HAP-1 (cell line): ENCODE measurements at regions not wholly inside any gene's neighbourhood (a gene's known extent, or its start where the extent isn't known, plus 50 kb on each side); places are given as distances from the start of the nearest gene placed in this dataset.

ENCODE experiments used
- DNase-seq, 2 experiments: peaks; one replicate each; pipeline ENCODE4 v3.0.0-alpha.2; 2016 to 2020; ENCODE audit warnings: low spot score in 2 of 2
- H3K27me3 ChIP-seq: fragments of 250-450 bp; sonication (Bioruptor Pico); 2 replicates; pipeline ENCODE4 v1.5.1; 2020; ENCODE audit warnings: low read depth, mild to moderate bottlenecking, moderate library complexity
- H3K36me3 ChIP-seq: fragments of 250-450 bp; sonication (Bioruptor Pico); replicated peaks from 2 replicates; pipeline ENCODE4 v1.5.1; 2020; ENCODE audit warnings: mild to moderate bottlenecking
- H3K4me1 ChIP-seq: fragments of 250-450 bp; sonication (Bioruptor Pico); 2 replicates; pipeline ENCODE4 v1.5.1; 2020; ENCODE audit warnings: mild to moderate bottlenecking
- H3K4me3 ChIP-seq: fragments of 250-450 bp; sonication (Bioruptor Pico); 2 replicates; pipeline ENCODE4 v1.5.1; 2020; ENCODE audit warnings: mild to moderate bottlenecking, moderate library complexity
- H3K9me3 ChIP-seq: fragments of 250-450 bp; sonication (Bioruptor Pico); 2 replicates; pipeline ENCODE4 v1.5.1; 2020; ENCODE audit warnings: mild to moderate bottlenecking, moderate library complexity
- in situ Hi-C: fragments of 300-500 bp; cut with MboI; formaldehyde crosslinking; loops from 3 replicates; pipeline ENCODE4 v1.14.3; 2020; ENCODE audit warnings: low sequenced_read_pairs, inconsistent platforms, mixed read lengths

DNA sequence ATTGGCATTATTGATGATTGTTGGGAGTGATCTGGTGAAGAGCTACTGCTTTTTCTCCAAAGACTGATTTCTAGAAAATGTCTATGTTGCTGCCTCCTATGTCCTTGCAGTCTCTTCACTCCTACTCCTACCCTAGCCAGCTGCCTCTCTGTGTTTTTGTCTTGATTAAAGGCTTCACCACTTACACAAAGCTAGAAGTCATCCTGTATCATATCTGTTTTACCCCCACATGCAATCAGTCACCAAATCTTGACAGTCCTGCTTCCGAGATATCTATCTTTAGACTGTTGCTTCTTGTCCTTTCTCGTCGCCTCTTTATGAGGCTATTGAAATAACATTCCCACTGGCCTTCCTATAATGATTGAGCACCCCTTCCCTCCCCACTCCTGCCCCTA, 84.5 kb upstream of the ITGA4 start:
- no peaks in the 10 kb centered on the region for H3K9me3 ChIP-seq
- no peaks in the 10 kb centered on the region for H3K27me3 ChIP-seq
- no peak for DNase-seq
- no peak overlapping the region for H3K4me3 ChIP-seq
- peaks cover 2% of the 10 kb centered on the region; the same call in 1 of the 2 replicates for H3K4me1 ChIP-seq
- no peaks in the 10 kb centered on the region for H3K36me3 ChIP-seq
- in situ Hi-C loops, result no loop called here

- H3K27me3 ChIP-seq, result no peaks in the 10 kb centered on the region
- H3K4me1 ChIP-seq, result peaks cover 2% of the 10 kb centered on the region; the same call in 1 of the 2 replicates
- in situ Hi-C loops, result no loop called here
- DNase-seq, result no peak
- H3K36me3 ChIP-seq, result no peaks in the 10 kb centered on the region
- no peak overlapping the region for H3K4me3 ChIP-seq
- no peaks in the 10 kb centered on the region for H3K9me3 ChIP-seq
These were observed 82.2 kb upstream of the ITGA4 start for GRCh38 chr2:181374781-181375675.

DNA sequence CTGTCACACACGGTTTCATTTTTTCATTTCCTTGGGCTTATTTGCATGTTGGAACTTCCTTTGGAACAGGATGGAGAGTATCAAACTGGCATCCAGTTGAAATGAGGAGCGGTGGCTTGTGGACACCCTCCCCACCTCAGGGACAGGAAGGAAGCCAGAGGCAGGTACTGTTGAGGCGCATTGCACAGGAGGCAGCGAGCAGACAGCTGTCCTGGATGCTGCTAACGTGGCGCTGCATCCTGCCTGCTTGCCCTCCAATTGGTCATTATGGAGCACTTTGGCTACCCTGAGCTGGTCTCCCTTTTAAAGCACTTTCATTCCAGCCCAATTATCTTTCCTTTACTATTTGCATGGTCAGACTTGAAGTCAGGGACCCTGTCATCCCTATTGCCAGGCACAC, 80.7 kb upstream of the ITGA4 start:
- Histone ChIP-seq H3K36me3 (no peaks in the 10 kb centered on the region), H3K4me1 (peaks cover 2% of the 10 kb centered on the region; the same call in 1 of the 2 replicates), H3K4me3 (no peak overlapping the region), H3K27me3 (no peaks in the 10 kb centered on the region), H3K9me3 (no peaks in the 10 kb centered on the region)
- no peak for DNase-seq
- in situ Hi-C loops, result no loop called here

- Histone ChIP-seq H3K27me3 (no peaks in the 10 kb centered on the region), H3K4me3 (no peak overlapping the region), H3K9me3 (no peaks in the 10 kb centered on the region), H3K36me3 (no peaks in the 10 kb centered on the region), H3K4me1 (no peaks in the 10 kb centered on the region)
- no peak for DNase-seq
- in situ Hi-C loops, result no loop called here
These were observed 80.2 kb upstream of the ITGA4 start for GRCh38 chr2:181376999-181377398.

DNA sequence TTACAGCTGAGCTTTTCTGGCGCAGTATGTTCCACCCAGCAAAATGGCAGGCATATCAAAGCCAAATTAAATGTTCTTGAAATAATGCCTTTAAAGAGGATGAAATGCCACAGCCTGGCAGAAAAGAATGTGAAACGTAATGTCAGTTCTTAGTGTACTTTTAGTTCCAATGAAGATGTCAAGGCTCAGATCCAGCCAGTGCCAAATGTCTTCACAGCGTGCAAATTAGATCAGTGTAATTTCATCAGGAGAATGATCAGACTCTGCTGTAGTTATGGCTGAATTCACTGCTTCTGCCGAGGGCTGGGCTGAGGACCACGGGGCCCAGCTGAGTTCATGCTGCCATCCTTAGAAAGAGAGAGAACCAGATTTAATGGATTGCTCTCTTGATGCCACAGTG, 78.7 kb upstream of the ITGA4 start:
- Histone ChIP-seq H3K4me3 (no peak overlapping the region), H3K9me3 (no peaks in the 10 kb centered on the region), H3K27me3 (no peaks in the 10 kb centered on the region), H3K4me1 (no peaks in the 10 kb centered on the region), H3K36me3 (no peaks in the 10 kb centered on the region)
- in situ Hi-C loops, result no loop called here
- DNase-seq, result no peak

DNA sequence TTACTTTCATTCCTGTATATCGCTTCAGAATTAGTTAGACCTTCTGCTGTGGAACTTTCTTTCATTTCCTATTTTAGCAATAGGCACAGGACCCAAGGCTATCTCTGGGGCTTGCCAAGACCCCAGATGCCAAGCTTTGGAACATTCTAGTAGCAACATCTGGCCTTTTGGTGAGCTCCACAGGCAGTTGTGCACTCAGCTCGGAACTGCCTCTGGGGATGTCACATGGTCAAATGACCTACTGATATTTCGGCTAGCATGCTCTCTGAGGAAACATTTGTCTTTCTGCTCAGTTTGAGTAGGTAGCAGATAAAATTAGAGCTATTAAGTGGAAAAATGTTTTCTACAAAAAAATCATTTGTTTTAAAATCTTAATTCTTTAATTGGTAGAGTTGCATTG, 76.6 kb upstream of the ITGA4 start:
- DNase-seq, result no peak
- Histone ChIP-seq H3K4me3 (no peak overlapping the region), H3K9me3 (no peaks in the 10 kb centered on the region), H3K36me3 (no peaks in the 10 kb centered on the region), H3K4me1 (no peaks in the 10 kb centered on the region), H3K27me3 (no peaks in the 10 kb centered on the region)
- in situ Hi-C loops, result no loop called here

DNA sequence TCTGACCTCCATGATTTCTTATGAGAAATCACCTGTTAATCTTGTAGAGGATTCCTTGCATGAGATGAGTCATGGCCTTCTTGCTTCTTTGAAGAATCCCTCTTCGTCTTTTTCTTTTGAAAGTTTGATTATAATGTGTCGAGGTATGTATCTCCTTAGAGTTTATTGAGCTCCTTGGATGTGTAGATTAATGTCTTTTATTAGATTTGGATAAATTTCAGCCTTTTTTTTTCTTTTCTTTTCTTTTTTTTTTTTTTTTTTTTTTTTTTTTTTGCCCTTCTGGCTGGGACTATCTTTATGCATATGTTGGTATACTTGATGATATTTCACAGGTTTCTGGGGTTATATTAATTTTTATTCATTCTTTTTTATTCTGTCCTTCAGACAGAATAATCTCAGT, 72.3 kb upstream of the ITGA4 start:
- no peak for DNase-seq
- Histone ChIP-seq H3K9me3 (no peaks in the 10 kb centered on the region), H3K4me1 (no peaks in the 10 kb centered on the region), H3K36me3 (no peaks in the 10 kb centered on the region), H3K27me3 (no peaks in the 10 kb centered on the region), H3K4me3 (no peak overlapping the region)
- in situ Hi-C loops, result no loop called here

DNA sequence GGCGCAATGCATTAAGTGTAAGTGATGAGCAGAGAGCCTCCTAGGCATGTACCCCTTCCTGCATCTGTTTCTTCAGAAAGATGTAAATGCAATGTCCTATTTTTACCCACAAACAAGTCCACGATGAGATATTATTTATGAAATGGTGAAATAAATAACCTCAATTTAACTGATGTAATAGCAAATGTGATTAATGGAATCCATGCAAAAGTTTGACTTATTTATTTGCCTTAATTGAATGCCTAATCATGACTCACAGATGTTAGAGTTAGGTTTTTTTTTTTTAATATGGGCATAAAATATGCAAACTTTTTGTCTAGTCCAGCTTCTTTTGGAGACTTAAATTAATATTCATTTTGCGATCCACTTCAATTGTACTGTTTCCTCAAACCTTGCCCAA, 67.7 kb upstream of the ITGA4 start:
- in situ Hi-C loops, result no loop called here
- Histone ChIP-seq H3K27me3 (no peaks in the 10 kb centered on the region), H3K36me3 (no peaks in the 10 kb centered on the region), H3K4me3 (no peak overlapping the region), H3K9me3 (no peaks in the 10 kb centered on the region), H3K4me1 (no peaks in the 10 kb centered on the region)
- no peak for DNase-seq

DNA sequence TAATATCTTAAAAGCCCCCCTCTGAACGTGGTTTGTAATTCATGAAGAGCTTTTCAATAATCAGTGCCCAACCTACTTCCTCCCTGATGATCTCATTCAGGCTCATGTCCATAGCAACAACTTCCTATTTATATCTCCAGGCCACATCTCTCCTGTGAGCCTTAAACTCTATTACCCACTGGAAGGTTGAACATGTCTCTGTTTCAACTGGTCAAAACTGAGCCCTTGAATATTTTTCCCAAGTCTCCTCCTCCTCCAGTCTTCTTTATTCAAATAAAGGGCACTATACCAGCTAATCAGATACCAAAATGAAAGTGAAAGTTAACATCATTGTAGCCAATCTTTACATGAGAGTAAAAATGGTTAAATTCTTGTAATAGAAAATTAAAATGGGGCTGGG, 63.7 kb upstream of the ITGA4 start:
- Histone ChIP-seq H3K4me3 (no peak overlapping the region), H3K36me3 (no peaks in the 10 kb centered on the region), H3K4me1 (no peaks in the 10 kb centered on the region), H3K27me3 (no peaks in the 10 kb centered on the region), H3K9me3 (no peaks in the 10 kb centered on the region)
- in situ Hi-C loops, result no loop called here
- no peak for DNase-seq

DNA sequence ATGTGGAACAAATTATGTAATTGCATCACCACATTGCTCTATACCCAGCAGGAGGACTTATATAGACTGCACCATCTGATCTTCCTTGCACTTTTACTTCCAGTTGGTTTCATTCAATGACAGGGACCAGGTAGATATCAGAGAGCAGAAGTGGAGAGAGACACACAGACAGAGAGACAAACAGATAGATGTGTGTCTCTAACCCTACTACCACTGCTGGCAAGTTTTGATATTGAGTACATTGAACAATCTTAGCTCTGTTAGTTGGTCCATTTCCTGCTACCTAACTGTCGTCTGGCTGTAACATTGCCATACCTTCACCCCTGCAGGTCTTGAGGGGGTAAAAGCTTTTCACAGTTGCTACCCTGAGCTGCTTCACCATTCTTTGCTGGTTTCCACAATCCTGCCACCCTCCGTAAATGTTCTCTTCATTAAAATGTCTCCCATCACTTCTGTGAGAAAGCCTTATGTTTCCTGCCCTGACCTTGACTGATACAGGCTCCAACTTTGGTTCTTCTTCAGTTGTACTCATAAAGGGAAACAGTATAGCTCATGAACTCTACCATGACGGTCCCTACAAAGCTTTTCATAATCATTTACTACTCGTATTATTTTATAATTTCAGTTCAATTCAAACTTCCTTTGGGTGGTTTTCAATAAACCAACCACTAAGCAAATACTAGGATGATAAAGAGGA, 62.3 kb upstream of the ITGA4 start:
- DNase-seq, result no peak
- Histone ChIP-seq H3K36me3 (no peaks in the 10 kb centered on the region), H3K9me3 (no peaks in the 10 kb centered on the region), H3K4me1 (no peaks in the 10 kb centered on the region), H3K4me3 (no peak overlapping the region), H3K27me3 (no peaks in the 10 kb centered on the region)
- in situ Hi-C loops, result no loop called here

GRCh38 chr2:181395851-181396250, 61.3 kb upstream of the ITGA4 start:
- Histone ChIP-seq H3K4me3 (no peak overlapping the region), H3K27me3 (no peaks in the 10 kb centered on the region), H3K9me3 (no peaks in the 10 kb centered on the region), H3K36me3 (no peaks in the 10 kb centered on the region), H3K4me1 (no peaks in the 10 kb centered on the region)
- in situ Hi-C loops, result no loop called here
- no peak for DNase-seq

GRCh38 chr2:181396256-181397123, 60.7 kb upstream of the ITGA4 start:
- H3K36me3 ChIP-seq, result no peaks in the 10 kb centered on the region
- in situ Hi-C loops, result no loop called here
- no peaks in the 10 kb centered on the region for H3K4me1 ChIP-seq
- H3K4me3 ChIP-seq, result no peak overlapping the region
- no peaks in the 10 kb centered on the region for H3K27me3 ChIP-seq
- no peaks in the 10 kb centered on the region for H3K9me3 ChIP-seq
- no peak for DNase-seq

GRCh38 chr2:181397331-181397730, 59.9 kb upstream of the ITGA4 start:
- H3K4me1 ChIP-seq, result no peaks in the 10 kb centered on the region
- no peak for DNase-seq
- H3K27me3 ChIP-seq, result no peaks in the 10 kb centered on the region
- no peak overlapping the region for H3K4me3 ChIP-seq
- H3K36me3 ChIP-seq, result no peaks in the 10 kb centered on the region
- in situ Hi-C loops, result no loop called here
- H3K9me3 ChIP-seq, result no peaks in the 10 kb centered on the region

DNA sequence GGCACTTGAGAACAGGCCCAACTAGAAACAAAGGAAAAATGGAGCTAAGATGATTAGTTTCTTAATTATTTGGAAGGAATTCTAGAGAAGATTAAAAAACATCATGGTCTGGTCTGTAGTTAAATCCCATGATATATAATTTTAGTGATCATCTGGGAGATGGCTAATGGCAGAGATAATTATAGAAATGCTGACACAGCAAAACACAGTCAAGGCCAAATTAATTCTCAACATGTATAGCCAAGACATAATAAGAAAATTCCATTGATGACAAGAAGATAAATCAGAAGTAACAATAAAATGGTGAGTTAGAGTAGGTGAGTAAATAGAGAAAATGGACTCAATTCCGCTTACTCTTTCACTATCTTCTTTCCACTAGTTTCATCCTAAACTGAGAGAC, 59.2 kb upstream of the ITGA4 start:
- no peaks in the 10 kb centered on the region for H3K4me1 ChIP-seq

More for the DNA sequence above, 59.2 kb upstream of the ITGA4 start:
- no peaks in the 10 kb centered on the region for H3K36me3 ChIP-seq
- H3K27me3 ChIP-seq, result no peaks in the 10 kb centered on the region
- no peak for DNase-seq
- in situ Hi-C loops, result no loop called here
- no peaks in the 10 kb centered on the region for H3K9me3 ChIP-seq
- H3K4me3 ChIP-seq, result no peak overlapping the region
